LNCaP clone FGC (cell line): ENCODE measurements at regions not wholly inside any gene's neighbourhood (a gene's known extent, or its start where the extent isn't known, plus 50 kb on each side); places are given as distances from the start of the nearest gene placed in this dataset.
A peak's percentile ranks its signal among the peaks of the same experiment; 100 is the strongest.

ENCODE experiments used
- DNase-seq: peaks from one replicate; pipeline ENCODE4 v3.0.0-alpha.2; 2011; ENCODE audit warnings: low read depth
- H3K4me3 ChIP-seq: 2 replicates; pipeline ENCODE4 v1.5.1; 2011; ENCODE audit warnings: mild to moderate bottlenecking, low read depth, low read length, control low read depth
- TF ChIP-seq, protein P1 (sequence below): IDR thresholded peaks from 2 replicates; pipeline ENCODE4 v1.5.1; 2012; ENCODE audit warnings: mild to moderate bottlenecking; ENCODE audit not compliant: control insufficient read depth, insufficient read depth; ENCODE audit errors: extremely low read depth

GRCh38 chr5:38777111-38777510 lies 68.7 kb upstream of the OSMR start:
- H3K4me3 ChIP-seq = no peak overlapping the region
- no peak for DNase-seq
- TF ChIP-seq, protein P1, sequence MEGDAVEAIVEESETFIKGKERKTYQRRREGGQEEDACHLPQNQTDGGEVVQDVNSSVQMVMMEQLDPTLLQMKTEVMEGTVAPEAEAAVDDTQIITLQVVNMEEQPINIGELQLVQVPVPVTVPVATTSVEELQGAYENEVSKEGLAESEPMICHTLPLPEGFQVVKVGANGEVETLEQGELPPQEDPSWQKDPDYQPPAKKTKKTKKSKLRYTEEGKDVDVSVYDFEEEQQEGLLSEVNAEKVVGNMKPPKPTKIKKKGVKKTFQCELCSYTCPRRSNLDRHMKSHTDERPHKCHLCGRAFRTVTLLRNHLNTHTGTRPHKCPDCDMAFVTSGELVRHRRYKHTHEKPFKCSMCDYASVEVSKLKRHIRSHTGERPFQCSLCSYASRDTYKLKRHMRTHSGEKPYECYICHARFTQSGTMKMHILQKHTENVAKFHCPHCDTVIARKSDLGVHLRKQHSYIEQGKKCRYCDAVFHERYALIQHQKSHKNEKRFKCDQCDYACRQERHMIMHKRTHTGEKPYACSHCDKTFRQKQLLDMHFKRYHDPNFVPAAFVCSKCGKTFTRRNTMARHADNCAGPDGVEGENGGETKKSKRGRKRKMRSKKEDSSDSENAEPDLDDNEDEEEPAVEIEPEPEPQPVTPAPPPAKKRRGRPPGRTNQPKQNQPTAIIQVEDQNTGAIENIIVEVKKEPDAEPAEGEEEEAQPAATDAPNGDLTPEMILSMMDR = no peak

GRCh38 chr5:38780316-38780715 lies 65.5 kb upstream of the OSMR start:
- DNase-seq = no peak
- TF ChIP-seq, protein P1 = no peak
- H3K4me3 ChIP-seq = no peak overlapping the region

DNA sequence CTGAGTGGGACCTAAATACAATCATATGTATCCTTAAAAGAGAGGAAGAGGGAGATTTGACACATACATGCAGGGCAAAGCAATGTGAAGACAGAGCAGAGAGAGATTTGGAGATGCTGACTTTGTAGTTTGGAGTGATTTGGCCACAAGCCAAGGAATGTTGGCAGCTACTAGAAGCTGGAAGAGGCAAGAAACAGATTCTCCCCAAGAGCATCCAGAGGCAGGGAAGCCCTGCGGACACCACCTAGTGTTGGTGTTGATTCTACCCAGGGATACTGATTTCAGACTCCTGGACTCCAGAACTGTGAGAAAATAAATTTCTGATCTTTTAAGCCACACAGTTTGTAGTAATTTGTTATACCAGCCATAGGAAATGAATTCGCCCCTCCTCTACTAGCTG lies 64.9 kb upstream of the OSMR start:
- TF ChIP-seq, protein P1 = peak; percentile 32
- peak; percentile 46 for DNase-seq
- H3K4me3 ChIP-seq = no peak overlapping the region

- DNase-seq = no peak
- no peak overlapping the region for H3K4me3 ChIP-seq
- TF ChIP-seq, protein P1 = no peak
Measured at GRCh38 chr5:38782180-38782835, 63.5 kb upstream of the OSMR start.

DNA sequence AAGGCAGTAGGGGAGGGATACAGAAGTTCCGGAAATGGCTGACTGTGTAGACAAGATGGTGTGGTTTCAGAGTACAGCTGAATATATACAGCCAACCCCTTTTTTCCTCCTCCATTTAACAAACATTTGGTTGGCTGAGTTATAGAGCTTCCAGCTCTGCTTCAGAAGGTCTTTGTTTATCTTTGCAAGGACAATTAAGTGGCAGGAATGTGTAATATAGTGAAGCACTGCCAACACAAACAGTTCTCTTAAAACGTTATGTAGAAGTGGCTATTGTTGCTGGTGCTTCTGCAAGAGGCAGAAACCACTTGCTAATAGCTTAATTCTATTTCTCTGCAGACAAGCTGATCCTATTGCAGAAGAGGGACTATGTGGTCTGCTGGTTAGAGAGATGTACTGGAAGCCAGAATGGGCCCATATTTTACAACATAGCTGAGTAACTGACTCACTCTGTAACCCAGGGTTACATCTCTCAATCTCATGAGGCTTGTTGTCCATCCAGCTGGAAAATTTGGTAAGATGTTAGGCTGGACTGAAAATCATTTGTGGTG lies 62.7 kb upstream of the OSMR start:
- TF ChIP-seq, protein P1 = no peak
- peak; percentile 98 for DNase-seq
- H3K4me3 ChIP-seq = no peak overlapping the region

DNA sequence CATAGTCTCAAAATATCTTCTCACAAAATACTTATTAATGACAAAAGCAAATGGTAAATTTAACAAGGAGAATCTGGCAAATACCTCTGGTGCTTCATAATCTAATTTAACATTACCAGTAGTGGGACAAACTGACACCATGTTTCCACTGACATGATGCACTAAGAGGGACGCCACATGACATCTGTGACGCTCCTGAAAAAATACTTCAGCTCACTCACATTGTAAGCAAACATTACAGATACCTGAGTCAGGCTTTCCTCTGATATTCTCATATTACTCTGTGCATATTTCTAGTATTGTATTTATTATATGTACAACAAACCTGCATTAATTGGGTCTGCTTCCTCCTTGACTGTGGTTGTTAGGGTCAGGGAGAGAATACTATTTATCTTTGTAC lies 56.7 kb upstream of the OSMR start:
- TF ChIP-seq, protein P1 = no peak
- H3K4me3 ChIP-seq = no peak overlapping the region
- DNase-seq = no peak

GRCh38 chr5:38789777-38790176 lies 56.0 kb upstream of the OSMR start:
- no peak for DNase-seq
- no peak overlapping the region for H3K4me3 ChIP-seq
- TF ChIP-seq, protein P1 = no peak
